Neural cell (in vitro differentiated cells): ENCODE measurements at regions not wholly inside any gene's neighbourhood (a gene's known extent, or its start where the extent isn't known, plus 50 kb on each side); places are given as distances from the start of the nearest gene placed in this dataset.

ENCODE experiments used
- H2AFZ ChIP-seq: fragments of 200-600, 300-800 bp; sonication (generic), shearing (Covaris generic); 2 replicates; pipeline ENCODE4 v1.6.0; 2014; ENCODE audit warnings: low read depth, mild to moderate bottlenecking, antibody characterized with exemption, low read length, moderate library complexity
- H3F3A ChIP-seq: fragments of 200-600 bp; shearing (Covaris generic); 2 replicates; pipeline ENCODE4 v1.6.1; 2016; ENCODE audit warnings: mild to moderate bottlenecking, moderate library complexity, mixed read lengths, antibody characterized with exemption, low read length; ENCODE audit not compliant: insufficient read depth, poor library complexity, severe bottlenecking
- H3K27ac ChIP-seq: fragments of 200-600, 300-800 bp; sonication (generic), shearing (Covaris generic); 2 replicates; pipeline ENCODE4 v1.5.1; 2014; ENCODE audit warnings: mild to moderate bottlenecking, low read length, moderate library complexity
- H3K27me3 ChIP-seq: fragments of 300-800, 200-600 bp; sonication (generic), shearing (Covaris generic); 2 replicates; pipeline ENCODE4 v1.6.0; 2014; ENCODE audit warnings: mild to moderate bottlenecking, low read depth, low read length, moderate library complexity; ENCODE audit not compliant: insufficient read depth
- H3K36me3 ChIP-seq: fragments of 300-800, 200-600 bp; sonication (generic), shearing (Covaris generic); 2 replicates; pipeline ENCODE4 v1.5.1; 2014; ENCODE audit warnings: mild to moderate bottlenecking, antibody characterized with exemption, low read length, moderate library complexity; ENCODE audit not compliant: insufficient read depth
- H3K4me2 ChIP-seq: fragments of 300-800, 200-600 bp; sonication (generic), shearing (Covaris generic); 2 replicates; pipeline ENCODE4 v1.6.0; 2014; ENCODE audit warnings: mild to moderate bottlenecking, low read length
- H3K4me3 ChIP-seq: fragments of 300-800, 200-600 bp; sonication (generic), shearing (Covaris generic); 2 replicates; pipeline ENCODE4 v1.5.1; 2014; ENCODE audit warnings: mild to moderate bottlenecking, low read length, moderate library complexity
- H3K79me2 ChIP-seq: fragments of 200-600 bp; shearing (Covaris generic); replicated peaks from 2 replicates; pipeline ENCODE4 v1.6.0; 2014; ENCODE audit warnings: mild to moderate bottlenecking, low read length, moderate library complexity; ENCODE audit not compliant: insufficient read depth
- H3K9ac ChIP-seq: fragments of 300-800, 200-600 bp; sonication (generic), shearing (Covaris generic); 2 replicates; pipeline ENCODE4 v1.6.1; 2016; ENCODE audit warnings: mild to moderate bottlenecking, low read length, mixed read lengths
- H3K9me2 ChIP-seq: fragments of 200-600 bp; shearing (Covaris generic); 2 replicates; pipeline ENCODE4 v1.6.1; 2016; ENCODE audit warnings: mild to moderate bottlenecking, low read length, mixed read lengths; ENCODE audit not compliant: insufficient read depth
- H3K9me3 ChIP-seq: fragments of 200-600, 300-800 bp; sonication (generic), shearing (Covaris generic); 2 replicates; pipeline ENCODE4 v1.6.1; 2016; ENCODE audit warnings: mild to moderate bottlenecking, mixed run types, low read length, moderate library complexity, mixed read lengths
- H4K20me1 ChIP-seq: fragments of 200-600 bp; shearing (Covaris generic); 2 replicates; pipeline ENCODE4 v1.6.1; 2016; ENCODE audit warnings: mild to moderate bottlenecking, mixed run types; ENCODE audit not compliant: insufficient read depth
- EP300 ChIP-seq: fragments of 450-650 bp; conservative IDR thresholded peaks from 2 replicates; pipeline ENCODE4 v1.6.1; 2014; ENCODE audit warnings: antibody characterized with exemption, mild to moderate bottlenecking, moderate library complexity; ENCODE audit not compliant: poor library complexity, severe bottlenecking
- EZH2 ChIP-seq: fragments of 200-600, 300-800 bp; shearing (Covaris generic), sonication (generic); IDR thresholded peaks from 2 replicates; pipeline ENCODE4 v1.6.1; 2014; ENCODE audit warnings: antibody characterized with exemption, low read length, borderline replicate concordance, mild to moderate bottlenecking; ENCODE audit not compliant: insufficient read depth, poor library complexity, severe bottlenecking
- MXI1 ChIP-seq: fragments of 450-650 bp; conservative IDR thresholded peaks from 2 replicates; pipeline ENCODE4 v1.6.1; 2014; ENCODE audit warnings: antibody characterized with exemption, mild to moderate bottlenecking; ENCODE audit not compliant: poor library complexity, severe bottlenecking
- POLR2AphosphoS5 ChIP-seq: IDR thresholded peaks from 2 replicates; pipeline ENCODE4 v1.6.1; 2012
- RAD21 ChIP-seq: fragments of 450-650 bp; conservative IDR thresholded peaks from 2 replicates; pipeline ENCODE4 v1.6.1; 2014; ENCODE audit warnings: antibody characterized with exemption, mild to moderate bottlenecking, moderate library complexity
- REST ChIP-seq: IDR thresholded peaks from 2 replicates; pipeline ENCODE4 v1.6.1; 2012; ENCODE audit warnings: borderline replicate concordance
- SMC3 ChIP-seq: fragments of 450-650 bp; conservative IDR thresholded peaks from 2 replicates; pipeline ENCODE4 v1.6.1; 2014; ENCODE audit warnings: antibody characterized with exemption, mild to moderate bottlenecking, moderate library complexity; ENCODE audit not compliant: poor library complexity
- TAF1 ChIP-seq: IDR thresholded peaks from 2 replicates; pipeline ENCODE4 v1.6.1; 2012; ENCODE audit warnings: low read depth
- TF ChIP-seq, protein P1 (sequence below): fragments of 450-650 bp; IDR thresholded peaks from 2 replicates; pipeline ENCODE4 v1.5.1; 2014; ENCODE audit warnings: antibody characterized with exemption, mild to moderate bottlenecking, moderate library complexity; ENCODE audit not compliant: poor library complexity, severe bottlenecking

DNA sequence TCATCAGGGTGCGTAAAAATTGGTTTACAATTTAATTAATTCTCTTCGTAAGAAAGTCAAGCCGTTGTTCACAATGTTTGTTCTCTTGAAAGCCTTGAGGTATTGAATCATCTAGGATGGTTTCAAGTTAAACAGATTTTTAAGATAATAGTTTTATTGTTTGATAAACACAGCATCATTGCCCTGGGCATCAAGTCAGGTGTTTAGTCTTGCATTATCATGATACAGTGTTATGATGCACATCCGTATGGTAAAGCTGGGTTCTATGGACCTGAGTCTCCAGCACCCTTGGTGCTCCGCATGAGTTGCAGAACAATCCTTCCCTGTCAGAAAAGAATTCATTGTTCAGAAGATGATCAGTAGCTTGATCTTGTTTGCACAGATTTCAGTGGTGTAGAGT, 359.5 kb downstream of the LMO4 start:
- H2AFZ ChIP-seq: no peak overlapping the region
- H3K4me2 ChIP-seq: no peak overlapping the region
- H3K9ac ChIP-seq: no peak overlapping the region
- H3K4me3 ChIP-seq: no peak overlapping the region
- H4K20me1 ChIP-seq: no peaks in the 10 kb centered on the region
- no peaks in the 10 kb centered on the region for H3K79me2 ChIP-seq
- H3K27ac ChIP-seq: no peak overlapping the region
- no peaks in the 10 kb centered on the region for H3F3A ChIP-seq
- H3K36me3 ChIP-seq: no peaks in the 10 kb centered on the region
- H3K9me3 ChIP-seq: no peaks in the 10 kb centered on the region
- peaks cover 5% of the 10 kb centered on the region for H3K27me3 ChIP-seq
- no peak for TF ChIP-seq TAF1
- TF ChIP-seq MXI1: no peak
- no peak for TF ChIP-seq EZH2
- TF ChIP-seq SMC3: no peak
- no peak for TF ChIP-seq REST
- no peak for TF ChIP-seq EP300
- H3K9me2 ChIP-seq: no peaks in the 10 kb centered on the region

DNA sequence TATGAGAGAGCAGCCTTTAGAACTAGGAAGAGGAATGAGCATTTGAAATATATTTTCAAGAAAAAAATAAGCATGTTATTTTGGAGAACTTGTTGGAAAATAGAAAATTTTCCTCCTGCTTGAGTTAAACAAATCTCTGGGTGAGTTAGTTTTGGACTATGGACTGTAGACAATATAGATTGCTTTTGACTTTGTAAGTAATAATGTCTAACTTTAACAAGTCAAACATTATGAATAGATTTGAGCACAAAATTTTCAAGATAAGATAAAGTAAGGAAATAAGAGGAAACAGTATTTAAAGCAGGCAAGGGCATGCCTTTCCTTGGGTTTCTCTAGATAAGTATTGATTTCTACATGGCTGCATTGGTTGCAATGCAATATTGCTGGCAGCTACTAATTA, 360.8 kb downstream of the LMO4 start:
- H4K20me1 ChIP-seq: no peaks in the 10 kb centered on the region
- H2AFZ ChIP-seq: no peak overlapping the region
- H3K4me2 ChIP-seq: no peak overlapping the region
- no peaks in the 10 kb centered on the region for H3K79me2 ChIP-seq
- H3K9me3 ChIP-seq: no peaks in the 10 kb centered on the region
- no peaks in the 10 kb centered on the region for H3F3A ChIP-seq
- H3K9me2 ChIP-seq: no peaks in the 10 kb centered on the region
- no peak overlapping the region for H3K9ac ChIP-seq
- TF ChIP-seq MXI1: no peak
- no peak for TF ChIP-seq EZH2
- TF ChIP-seq, protein P1, sequence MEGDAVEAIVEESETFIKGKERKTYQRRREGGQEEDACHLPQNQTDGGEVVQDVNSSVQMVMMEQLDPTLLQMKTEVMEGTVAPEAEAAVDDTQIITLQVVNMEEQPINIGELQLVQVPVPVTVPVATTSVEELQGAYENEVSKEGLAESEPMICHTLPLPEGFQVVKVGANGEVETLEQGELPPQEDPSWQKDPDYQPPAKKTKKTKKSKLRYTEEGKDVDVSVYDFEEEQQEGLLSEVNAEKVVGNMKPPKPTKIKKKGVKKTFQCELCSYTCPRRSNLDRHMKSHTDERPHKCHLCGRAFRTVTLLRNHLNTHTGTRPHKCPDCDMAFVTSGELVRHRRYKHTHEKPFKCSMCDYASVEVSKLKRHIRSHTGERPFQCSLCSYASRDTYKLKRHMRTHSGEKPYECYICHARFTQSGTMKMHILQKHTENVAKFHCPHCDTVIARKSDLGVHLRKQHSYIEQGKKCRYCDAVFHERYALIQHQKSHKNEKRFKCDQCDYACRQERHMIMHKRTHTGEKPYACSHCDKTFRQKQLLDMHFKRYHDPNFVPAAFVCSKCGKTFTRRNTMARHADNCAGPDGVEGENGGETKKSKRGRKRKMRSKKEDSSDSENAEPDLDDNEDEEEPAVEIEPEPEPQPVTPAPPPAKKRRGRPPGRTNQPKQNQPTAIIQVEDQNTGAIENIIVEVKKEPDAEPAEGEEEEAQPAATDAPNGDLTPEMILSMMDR: no peak
- TF ChIP-seq EP300: no peak
- TF ChIP-seq POLR2AphosphoS5: no peak
- H3K4me3 ChIP-seq: no peak overlapping the region
- no peaks in the 10 kb centered on the region for H3K36me3 ChIP-seq
- peaks cover 5% of the 10 kb centered on the region for H3K27me3 ChIP-seq
- no peak overlapping the region for H3K27ac ChIP-seq

DNA sequence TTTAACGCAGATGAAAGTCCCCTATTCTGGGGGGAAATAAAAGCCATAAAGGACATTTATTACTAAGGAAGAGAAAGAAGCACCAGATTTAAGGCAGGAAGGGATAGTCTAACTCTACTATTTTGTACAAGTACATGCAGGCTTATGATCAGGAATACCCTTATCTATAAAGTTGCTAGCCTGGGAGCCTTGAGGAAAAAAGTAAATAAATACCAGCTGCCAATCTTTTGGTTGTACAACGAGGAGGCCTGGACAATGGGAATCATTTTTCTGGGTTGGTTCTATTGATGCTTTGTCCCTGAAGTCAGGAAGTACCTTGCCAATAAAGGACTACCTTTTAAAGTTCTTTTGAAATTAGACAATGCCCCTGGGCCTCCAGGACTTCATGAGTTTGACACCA, 367.8 kb downstream of the LMO4 start:
- H3K27me3 ChIP-seq: no peaks in the 10 kb centered on the region
- no peak for TF ChIP-seq TAF1
- no peak for TF ChIP-seq SMC3
- TF ChIP-seq REST: no peak
- no peak for TF ChIP-seq RAD21
- TF ChIP-seq EP300: no peak
- TF ChIP-seq, protein P1: no peak
- TF ChIP-seq EZH2: no peak
- TF ChIP-seq POLR2AphosphoS5: no peak
- TF ChIP-seq MXI1: no peak
- H3K4me2 ChIP-seq: no peak overlapping the region
- no peaks in the 10 kb centered on the region for H3K36me3 ChIP-seq
- no peaks in the 10 kb centered on the region for H3K9me3 ChIP-seq
- H3K27ac ChIP-seq: no peak overlapping the region
- H3K4me3 ChIP-seq: no peak overlapping the region
- H2AFZ ChIP-seq: no peak overlapping the region
- no peaks in the 10 kb centered on the region for H3K79me2 ChIP-seq
- no peak overlapping the region for H3K9ac ChIP-seq
- H3F3A ChIP-seq: no peaks in the 10 kb centered on the region
- H3K9me2 ChIP-seq: no peaks in the 10 kb centered on the region
- no peaks in the 10 kb centered on the region for H4K20me1 ChIP-seq
